NCI-H2227 (cell line): ENCODE measurements at regions not wholly inside any gene's neighbourhood (a gene's known extent, or its start where the extent isn't known, plus 50 kb on each side); places are given as distances from the start of the nearest gene placed in this dataset.

Source experiments
- DNase-seq: peaks from one replicate; lab custom pipeline; 2025; ENCODE audit not compliant: unreplicated experiment; lab: John Stamatoyannopoulos, UW

DNA sequence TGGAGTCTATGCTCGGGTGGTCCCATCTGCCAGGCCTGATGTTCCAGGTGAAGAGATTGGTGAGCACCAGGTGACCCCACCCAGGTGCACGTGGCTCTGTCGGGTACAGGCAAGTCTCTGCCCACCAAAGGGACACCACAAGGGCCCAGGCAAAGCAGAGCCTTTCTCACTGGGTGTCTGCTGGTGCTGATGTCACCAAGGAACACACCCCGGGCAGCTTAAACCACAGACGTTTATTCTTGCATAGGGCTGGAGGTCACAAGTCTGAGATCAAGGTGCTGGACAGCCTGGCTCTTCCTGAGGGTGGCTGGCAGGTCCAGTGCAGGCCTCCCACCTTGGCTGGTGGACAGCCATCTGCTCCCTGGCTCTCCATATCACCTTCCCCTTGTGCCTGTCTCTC is 100.7 kb upstream of the CD93 start:
- DNase-seq = no peak

DNA sequence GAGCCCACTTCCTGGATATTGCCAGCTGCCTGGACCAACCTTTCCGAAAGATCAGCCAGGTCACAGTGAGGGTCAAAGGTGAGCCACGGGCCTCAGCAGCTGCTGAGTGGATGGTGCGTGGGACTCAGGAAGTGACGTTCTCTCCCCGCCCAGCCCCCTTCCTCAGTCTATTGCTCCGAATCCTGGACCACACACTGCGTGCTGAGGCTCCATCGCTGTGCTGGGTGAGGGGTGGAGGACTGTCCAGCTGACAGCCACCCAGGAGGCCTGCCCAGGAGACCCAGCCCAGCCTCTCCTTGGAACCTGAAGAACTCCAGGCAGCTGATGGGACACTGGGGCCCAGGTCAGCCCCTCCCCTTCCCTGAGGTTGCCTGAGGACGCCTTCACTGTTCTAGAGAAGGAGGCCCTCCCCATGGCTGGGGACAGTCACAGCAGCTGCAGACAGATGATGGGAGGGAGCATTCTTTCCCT is 94.4 kb upstream of the CD93 start:
- no peak for DNase-seq

DNA sequence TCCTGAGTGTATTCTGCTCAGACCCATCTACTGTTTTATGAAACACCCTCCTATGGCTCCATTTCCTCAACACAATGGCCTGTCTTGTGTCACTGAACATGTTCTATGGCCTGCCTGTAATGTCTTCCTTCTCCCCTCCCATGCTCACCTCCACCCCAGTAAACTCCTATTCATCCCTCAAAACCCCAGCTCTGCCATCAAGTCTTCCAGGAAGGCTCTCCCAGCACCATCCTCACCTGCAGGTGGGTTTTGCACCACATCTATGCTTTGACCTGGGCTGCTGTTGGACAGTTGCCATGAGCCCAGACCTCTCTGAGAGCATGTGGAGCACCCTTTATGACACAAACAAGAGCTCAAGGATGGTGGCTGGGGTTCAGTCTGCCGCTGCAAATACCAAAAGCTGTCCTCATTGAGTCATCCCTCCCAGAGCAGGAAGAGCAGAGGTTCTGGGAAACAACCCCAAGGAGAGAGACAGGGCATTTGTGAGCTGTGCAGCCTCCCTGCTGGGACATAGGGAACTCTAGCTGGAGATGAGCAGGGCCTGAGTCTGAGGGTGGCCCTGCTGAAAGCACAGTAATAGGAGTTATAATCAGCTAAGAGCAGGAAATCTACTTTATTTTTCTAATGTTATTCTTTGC is 93.8 kb upstream of the CD93 start:
- no peak for DNase-seq

DNA sequence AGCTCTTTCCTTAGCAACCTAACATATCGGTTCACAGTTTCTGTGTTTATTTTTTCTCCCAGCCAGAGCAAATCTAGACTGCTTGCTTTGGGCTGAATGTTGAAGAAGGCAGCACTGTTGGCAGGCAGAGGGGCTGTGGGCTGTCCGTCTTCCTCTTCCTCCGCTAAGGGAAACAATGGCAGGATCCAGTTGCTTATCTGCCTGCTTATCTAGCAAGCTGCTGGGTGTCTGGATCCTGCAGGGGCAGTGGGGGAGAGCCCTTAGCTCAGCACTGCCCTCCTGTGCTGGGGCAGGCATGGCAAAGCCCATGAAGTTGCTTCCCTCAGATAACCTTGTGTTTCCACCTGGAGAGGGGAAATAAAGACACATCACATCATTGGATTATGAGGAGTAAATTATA is 92.7 kb upstream of the CD93 start:
- DNase-seq = no peak

DNA sequence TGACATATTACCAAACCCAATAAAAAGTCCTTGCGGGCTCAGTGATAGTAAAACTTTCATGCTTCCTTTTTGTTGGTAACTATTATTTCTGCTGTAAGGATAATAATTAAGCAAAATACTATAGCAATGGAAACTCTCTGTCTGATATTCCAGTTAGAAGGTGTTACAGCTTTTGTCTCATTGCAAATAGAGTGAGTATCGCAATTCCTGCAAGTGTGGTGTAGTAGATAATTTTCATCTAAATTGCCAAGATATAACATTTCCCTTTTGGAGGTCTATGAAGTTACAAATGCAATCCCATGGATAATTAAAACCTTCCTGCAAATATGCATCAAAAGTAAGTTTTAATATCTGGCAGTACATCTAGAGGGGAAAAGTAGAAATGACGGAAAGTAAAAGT is 88.7 kb upstream of the CD93 start:
- DNase-seq = no peak

DNA sequence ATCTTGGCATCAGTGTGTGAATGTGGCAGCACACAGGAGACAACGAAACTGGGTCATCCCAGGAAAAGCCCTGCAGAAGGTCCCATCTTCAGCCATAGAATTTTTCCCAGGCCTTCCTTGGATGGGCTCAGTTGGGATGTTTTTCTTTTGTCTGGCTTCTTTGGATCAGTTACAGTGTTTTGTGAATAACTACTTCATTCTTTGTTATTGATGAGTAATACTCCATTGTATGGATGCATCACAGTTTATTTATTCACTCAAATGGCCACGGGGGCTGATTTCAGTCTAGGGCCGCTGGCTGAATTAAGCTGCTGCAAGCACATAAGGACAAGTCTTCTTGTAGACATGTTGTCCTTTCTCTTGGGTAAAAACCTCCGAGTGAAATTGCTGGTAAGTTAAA is 81.3 kb upstream of the CD93 start:
- DNase-seq = no peak

DNA sequence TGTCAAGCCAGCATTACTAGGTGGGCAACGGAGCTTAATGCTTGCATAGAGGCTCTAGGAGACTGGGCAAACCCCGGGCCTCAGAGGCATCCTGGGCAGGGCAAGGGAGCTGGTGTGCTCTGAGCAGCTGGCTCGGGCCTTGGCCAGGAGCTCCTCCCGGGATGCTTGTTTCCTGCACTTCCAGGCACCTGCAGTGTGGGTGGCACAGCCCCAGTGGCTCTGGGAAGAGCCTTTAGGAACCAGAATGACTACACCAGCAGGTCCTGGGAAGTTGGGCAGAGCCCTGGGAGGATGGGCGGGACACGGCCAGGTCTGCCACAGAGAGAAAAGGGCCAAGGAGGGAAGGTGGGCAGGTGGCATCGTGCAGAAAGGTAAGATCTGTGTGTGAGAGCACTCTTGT is 80.4 kb upstream of the CD93 start:
- DNase-seq = no peak

DNA sequence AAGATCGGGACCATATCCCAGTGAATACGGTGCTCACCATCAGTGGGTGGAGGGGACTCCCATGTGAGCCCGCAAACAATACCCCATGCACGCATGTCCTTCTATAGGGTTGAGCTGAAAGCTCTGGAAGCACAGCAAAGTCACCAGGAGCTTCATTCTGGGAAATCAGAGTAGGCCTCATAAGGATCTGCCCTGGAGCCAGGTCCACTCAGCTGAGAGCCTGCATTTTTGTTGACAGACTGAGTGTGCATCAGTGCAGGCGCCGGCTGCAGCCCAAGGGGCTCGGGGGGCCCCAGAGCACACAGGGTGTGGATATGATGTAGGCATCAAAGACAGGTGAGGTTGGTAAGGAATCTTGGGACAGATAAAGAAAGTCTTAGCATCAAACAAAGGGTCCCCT is 79.8 kb upstream of the CD93 start:
- DNase-seq = no peak

DNA sequence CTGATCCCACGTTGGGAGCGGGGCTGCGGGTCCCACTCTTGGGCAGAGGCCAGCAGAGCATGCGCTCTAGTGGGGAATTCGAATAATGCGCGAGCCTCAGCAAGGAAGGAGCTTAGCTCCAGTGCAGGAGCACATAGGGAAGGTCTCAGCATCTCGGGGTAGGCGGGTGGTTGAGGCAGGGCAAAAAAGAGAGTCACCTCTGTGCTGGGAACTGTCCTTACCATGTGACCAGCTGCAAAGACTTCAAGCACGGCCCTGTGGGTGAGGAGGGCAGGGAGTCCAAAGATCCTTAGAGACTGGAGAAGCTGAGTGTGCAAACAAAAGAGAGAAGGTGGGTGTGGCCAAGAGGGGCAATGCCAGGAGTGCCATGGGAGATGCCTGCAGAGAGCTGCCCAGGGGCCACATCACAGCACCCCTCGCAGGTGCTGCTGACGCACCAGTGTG is 79.2 kb upstream of the CD93 start:
- no peak for DNase-seq

DNA sequence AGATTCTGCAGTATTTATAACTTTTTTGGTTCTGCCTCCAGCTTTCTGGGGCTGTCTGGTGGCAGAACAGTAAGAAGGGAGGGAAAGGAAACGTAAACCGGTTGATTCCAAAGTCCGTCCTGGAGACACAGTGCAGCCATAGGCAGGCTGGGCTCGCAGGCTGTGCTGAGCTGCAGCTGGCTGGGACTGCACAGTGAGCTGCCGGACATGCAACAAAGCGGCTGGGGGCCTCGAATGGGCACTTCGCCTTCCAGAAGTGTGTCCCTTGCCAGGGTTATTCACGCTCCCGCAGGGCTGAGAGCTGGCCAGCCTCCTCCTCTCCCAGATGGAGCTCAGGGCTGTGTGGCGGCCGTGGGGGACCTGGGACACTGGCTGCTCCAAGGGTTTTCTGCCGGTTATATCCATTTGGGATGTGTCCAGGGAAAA is 78.1 kb upstream of the CD93 start:
- DNase-seq = no peak

DNA sequence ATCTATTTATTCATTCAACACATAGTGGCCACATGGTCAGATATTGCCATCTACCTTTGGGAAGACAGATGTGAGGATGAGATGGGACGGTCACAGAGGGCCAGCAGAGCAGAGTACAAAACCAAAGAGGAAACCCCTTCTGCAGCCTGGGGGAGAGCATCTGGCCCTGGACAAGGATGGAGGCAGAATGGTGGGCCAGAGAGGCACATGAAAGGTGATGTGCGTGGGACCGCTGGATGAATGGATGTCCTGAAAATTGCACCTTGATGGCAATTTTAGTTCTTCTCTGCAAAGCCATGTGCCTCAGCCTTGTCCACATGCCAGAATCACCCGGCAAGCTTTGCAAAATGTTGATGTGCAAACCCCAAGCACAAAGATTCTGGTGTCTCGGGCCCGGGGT is 77.4 kb upstream of the CD93 start:
- DNase-seq = no peak

DNA sequence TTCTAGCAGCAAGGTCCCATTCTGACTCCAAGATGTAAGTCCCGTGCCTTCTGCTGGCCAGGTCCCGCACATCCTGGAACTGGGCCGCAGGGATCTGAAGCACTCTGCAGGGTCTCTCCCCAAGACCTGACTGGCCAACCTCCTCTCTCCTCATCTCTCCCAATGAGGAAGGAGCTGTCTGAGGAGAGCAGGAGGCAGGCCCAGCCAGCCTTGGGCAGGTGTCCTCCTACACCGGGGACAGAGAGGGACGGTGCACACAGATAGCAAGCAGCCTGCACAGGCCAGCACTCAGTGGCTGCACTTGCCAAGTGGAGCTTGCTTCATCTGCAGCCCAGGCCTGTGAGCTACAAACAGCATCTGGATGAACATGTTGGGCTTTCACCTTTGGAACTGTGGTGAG is 76.8 kb upstream of the CD93 start:
- no peak for DNase-seq

DNA sequence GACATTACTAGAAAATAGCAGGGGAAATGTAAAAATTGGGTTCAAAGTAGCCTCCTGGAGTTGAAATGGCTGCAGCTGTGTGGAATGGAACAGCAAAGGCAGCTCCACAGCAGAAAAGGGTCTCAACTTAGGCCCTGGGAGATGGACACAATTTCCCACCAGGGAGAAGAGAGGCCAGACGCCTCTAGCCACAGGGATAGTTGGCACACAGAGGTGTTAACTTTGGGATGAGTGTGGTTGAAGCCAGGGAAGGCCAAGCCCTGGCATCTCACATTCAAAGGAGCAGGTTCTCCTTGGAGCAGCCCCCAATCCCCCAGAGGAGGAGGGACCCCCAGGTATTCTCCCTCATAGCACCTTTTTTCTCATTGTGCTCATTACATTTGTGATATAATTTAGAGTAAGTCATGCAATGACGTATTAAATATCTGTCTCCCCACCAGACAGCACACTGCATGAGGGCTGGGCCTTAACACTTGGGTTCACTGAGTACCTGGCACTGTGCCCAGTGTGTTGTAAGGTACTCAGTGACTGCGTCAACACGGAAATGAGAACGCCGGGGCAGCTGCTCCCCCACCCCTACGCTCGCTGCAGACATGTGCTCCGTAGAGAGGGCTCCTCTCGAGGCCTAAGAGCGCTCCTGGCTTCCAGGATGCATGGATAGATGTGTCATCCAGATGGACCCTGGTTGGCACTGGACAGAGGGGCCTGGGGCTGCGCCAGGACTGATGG is 76.0 kb upstream of the CD93 start:
- DNase-seq = no peak

DNA sequence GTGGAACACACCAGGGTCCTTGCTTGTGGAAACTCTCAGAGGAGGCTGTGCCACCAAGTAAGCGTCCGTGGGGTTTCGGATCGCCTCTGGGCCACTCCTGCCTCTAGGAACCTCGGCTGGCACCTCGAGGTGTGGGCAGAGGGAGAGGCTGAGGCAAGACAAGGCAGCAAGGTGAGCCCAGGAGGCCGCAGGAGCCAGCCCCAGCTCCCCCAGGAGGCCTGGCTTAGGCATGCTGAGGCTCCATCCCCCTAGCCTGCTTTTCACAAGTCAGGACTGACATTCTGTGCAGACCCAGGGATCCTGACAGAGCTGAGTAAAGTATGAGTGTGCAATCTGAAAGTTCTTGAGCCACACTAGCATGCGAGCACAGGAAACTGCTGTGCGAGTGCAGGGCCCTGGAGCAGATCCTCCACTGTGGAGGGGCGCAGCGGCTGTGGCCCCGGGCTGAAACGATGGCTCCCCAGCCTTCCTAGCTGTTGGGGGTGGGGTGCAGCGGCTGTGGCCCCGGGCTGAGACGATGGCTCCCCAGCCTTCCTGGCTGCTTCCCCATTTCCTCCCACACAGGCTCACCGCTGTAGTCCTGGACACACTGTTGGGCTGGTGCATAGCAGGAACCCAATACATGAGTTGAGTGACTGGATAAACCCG is 75.2 kb upstream of the CD93 start:
- DNase-seq = no peak

DNA sequence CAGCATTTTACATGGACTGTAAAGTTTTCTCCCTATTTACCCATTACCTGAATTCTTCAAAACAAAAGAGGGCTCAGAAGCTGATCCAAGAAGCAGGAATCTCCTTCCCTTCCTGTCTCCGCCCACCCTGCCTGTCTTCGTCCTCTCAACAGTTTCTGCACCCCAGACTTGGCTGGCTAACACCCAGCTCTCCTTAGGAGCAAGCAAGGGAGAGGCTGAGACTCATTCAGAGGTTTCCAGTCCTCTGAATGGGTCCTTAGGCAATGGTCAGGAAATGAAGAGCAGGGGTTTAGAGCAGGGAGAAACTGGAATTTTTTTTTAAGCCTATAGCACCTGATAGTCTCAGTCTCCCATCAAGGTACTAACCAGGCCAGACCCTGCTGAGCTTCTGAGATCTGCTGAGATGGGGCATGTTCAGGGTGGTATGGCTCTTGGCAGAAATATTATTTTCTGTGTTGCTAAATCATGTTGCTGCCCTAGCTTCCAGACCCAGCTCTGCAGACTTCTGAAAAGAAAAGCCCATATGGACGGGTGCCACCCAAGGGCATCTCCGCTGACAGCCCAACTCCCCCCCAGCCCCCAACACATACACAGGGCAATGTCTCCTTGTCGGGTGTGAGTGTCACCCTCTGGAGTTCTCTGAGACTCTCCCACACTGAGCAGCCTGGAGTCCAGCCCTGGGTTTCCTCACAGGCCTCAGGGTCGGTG is 74.6 kb upstream of the CD93 start:
- DNase-seq = no peak

DNA sequence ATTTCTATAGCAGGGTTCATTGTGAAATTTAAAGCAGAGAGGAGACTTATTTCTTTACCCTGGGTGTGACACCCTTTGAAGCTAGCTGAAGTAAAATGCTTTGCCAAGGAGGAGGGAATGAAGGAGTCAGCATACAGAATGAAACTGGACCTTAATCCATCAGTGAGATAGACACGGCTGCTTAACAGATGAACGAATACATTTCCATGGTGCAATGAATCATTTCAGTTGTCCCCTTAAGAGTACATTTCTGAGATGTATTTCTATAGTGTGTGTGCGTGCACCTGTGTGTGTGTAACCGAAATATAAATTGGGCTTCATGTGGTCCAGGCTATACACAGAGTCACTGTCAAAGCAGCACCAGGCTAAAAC is 73.8 kb upstream of the CD93 start:
- DNase-seq = no peak

DNA sequence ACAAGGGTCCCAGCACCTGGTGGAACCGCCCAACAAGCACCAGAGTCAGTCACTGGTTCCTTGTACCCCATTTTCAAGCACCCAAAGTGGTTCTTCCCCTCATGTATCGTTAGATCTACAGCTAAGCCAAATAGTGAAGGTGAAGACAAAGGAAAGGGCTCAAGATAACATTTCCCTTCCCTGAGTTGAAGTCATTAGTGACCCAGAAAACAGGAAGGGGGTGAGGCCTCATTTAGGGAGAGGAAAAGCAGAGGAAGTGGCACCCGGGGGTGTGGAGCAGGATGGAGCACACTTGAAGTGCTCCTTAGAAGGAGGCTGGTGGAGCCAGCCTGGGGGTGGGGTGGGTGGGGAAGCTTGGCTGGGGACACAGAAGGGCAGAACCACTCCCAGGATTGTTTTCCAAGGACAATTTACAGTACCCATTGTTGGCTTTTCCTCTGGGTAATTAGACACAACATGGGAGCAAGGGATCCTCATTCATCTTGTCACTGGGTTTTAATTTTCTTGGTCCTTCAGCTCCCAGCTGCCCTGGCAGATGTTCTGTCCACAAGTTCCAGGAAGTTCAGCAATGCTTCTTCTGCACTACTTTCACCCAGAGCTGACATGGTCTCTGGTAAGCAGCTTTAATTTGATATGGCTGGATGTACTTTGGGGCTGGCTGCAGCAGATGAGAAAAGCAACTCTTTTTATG is 73.3 kb upstream of the CD93 start:
- no peak for DNase-seq

DNA sequence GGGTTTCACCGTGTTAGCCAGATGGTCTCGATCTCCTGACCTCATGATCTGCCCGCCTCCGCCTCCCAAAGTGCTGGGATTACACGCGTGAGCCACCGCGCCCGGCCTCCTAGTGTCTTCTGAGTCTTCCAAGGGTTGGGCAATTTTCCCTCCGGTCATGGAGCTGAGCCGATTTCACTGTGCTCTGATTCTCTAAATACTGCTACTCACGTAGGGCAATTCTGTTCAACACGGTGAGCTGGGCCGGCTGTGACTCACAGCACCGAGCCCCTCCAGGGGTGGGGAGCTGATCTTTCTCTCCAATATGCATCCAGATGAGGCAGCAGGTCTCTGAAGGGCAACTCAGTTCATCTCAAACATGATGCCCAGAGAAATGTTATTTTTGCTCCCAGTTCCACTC is 71.6 kb upstream of the CD93 start:
- DNase-seq = no peak

DNA sequence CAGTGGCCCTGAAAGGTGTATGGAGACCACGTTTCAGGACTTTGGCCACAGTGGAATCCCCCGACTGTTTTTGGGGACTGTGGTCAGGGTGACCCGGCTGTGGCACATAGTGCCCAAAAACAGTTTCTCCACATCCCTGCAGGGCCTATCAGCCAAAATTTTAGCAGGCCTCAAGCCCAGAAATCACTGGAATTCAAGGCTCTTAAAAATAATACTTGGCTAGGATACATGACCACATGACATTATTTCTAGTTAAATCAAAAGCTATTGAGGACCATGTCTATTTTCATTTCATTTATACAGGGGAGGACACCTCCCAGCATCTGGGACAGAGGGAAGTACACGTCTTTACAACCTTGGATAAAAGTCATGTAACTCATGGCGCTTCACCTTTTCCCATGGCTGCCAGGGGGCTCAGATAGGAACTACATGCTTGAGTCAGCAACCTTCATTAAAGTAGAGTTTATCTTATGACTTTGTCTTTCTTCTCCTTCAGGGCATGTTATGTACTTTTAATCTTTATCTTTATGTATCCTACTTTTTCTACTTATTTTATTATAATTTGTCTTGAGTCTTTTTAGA is 70.8 kb upstream of the CD93 start:
- no peak for DNase-seq

DNA sequence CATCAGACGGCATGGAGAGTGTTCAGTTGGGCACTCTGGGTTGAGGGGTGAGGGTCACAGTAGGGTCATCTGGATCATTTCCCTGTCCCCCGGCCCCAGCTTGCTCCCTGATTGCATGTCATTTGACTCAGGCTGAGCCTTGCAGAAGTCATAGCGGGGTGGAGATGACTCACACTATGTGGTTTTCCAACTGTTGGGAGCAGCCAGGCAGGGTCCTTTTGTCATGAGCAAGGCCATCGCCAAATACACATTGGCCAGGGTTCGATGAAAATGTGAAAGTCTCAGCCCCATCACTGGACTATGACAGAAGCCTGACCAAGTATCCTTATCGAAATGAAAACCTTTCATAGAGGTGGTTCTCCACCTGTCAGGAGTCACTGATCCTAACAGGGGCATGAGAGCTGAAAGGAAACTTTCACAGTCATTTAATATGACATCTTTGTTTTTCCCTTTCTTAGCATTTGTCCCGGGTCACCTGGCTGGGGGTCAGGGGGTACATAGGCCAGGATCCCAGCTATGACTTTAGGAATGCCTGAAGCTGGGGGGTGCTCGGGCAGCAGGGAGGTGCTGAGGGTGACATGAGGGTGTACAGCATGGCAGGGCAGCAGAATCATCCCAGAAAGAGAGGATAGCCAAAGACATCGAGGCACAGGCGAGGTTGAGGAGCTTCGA is 70.2 kb upstream of the CD93 start:
- no peak for DNase-seq
